Thyroid gland (tissue), 4 donors: ENCODE measurements at regions not wholly inside any gene's neighbourhood (a gene's known extent, or its start where the extent isn't known, plus 50 kb on each side); places are given as distances from the start of the nearest gene placed in this dataset.

Source experiments
- DNase-seq, 2 donors: peaks; one replicate each; pipeline ENCODE4 v3.0.0-alpha.2; 2019
- H3K27ac ChIP-seq, 3 donors: fragments of 200-600 bp; sonication (generic); 1 replicate in 2 of 3; 2 replicates in 1 of 3; pipeline ENCODE4 v1.5.1; 2016 to 2019; ENCODE audit warnings: mild to moderate bottlenecking in 1 of 3, moderate library complexity in 1 of 3
- H3K27me3 ChIP-seq: fragments of 200-600 bp; sonication (generic); one replicate; pipeline ENCODE4 v1.5.1; 2019
- H3K36me3 ChIP-seq, 2 donors: fragments of 200-600 bp; sonication (generic); one replicate each; pipeline ENCODE4 v1.5.1; 2016 to 2019
- H3K4me1 ChIP-seq, 2 donors: fragments of 200-600 bp; sonication (generic); one replicate each; pipeline ENCODE4 v1.5.1; 2017 to 2019
- H3K4me3 ChIP-seq, 3 donors: fragments of 200-600 bp; sonication (generic); replicated peaks in 1 of 3; 1 replicate in 2 of 3; 2 replicates in 1 of 3; pipeline ENCODE4 v1.5.1; 2016; ENCODE audit warnings: mild to moderate bottlenecking in 1 of 3
- H3K9me3 ChIP-seq: fragments of 200-600 bp; sonication (generic); one replicate; pipeline ENCODE4 v1.5.1; 2017
- CTCF ChIP-seq, 6 experiments: fragments of 200-600 bp in 3 of 6; fragments of 450-650 bp in 3 of 6; sonication (generic) in 3 of 6; IDR thresholded peaks; one replicate each; pipeline ENCODE4 v1.5.1; 2016 to 2019; ENCODE audit warnings: antibody characterized with exemption in 6 of 6, mild to moderate bottlenecking in 2 of 6, inconsistent platforms in 1 of 6, moderate library complexity in 1 of 6
- POLR2A ChIP-seq, 2 donors: fragments of 450-650 bp; IDR thresholded peaks; one replicate each; pipeline ENCODE4 v1.6.1; 2017; ENCODE audit warnings: antibody characterized with exemption in 2 of 2, mild to moderate bottlenecking in 2 of 2, moderate library complexity in 1 of 2
- WGBS, 2 donors: methylation state at CpG; one replicate each; pipeline ENCODE4 v1.1.5; 2017; 5-methylcytosine and 5-hydroxymethylcytosine counted together
- intact Hi-C: fragments of 100-400 bp; cut with DNase I; formaldehyde crosslinking; loops from one replicate; pipeline ENCODE4 v1.15.1; 2023

DNA sequence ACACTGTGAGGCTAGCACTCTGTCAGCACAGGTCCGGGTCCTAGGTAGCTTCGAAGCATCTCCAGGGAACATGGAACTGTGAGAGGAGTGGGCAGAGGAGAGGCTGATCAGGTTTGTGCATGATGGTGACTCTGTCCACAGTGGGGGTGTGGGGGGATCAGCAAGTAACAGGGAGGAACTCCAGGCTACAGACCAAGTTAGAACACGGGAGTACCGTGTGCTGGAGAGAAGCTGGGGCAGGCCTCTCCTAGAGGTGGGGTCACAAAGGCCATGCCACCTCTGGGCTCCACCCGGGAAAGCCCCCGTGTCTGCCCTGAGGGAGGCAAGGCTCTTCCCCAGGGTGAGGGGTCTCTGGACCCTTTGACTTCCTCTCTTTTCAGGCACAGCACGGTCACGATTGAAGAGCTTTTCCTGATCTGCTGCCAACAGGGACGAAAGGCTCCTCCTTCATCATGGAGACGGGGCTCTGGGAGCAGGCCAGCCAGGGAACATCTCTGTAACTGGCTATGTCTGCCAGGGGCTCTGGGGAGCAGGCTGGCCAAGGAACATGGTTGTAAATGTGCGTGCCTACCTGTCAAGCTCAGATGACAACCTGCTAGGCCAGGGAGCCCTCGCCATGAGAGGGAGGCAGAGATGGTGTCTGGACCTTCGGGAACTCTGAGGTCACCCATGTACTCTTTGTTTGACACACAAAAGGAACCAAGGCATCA lies 1476.1 kb downstream of the BRD1 start:
- WGBS, 2 donors: 61 to 69% methylated on average over 13 of the region's 13 CpGs
- Histone ChIP-seq H3K4me1 (no peaks in the 10 kb centered on the region), H3K27ac (no peak overlapping the region), H3K9me3 (no peaks in the 10 kb centered on the region), H3K27me3 (no peaks in the 10 kb centered on the region), H3K36me3 (no peaks in the 10 kb centered on the region), H3K4me3 (no peak overlapping the region)
- TF ChIP-seq POLR2A (IDR thresholded peaks at IDR 0.05): no peak
- intact Hi-C loops: no loop called here
- no peak for DNase-seq

DNA sequence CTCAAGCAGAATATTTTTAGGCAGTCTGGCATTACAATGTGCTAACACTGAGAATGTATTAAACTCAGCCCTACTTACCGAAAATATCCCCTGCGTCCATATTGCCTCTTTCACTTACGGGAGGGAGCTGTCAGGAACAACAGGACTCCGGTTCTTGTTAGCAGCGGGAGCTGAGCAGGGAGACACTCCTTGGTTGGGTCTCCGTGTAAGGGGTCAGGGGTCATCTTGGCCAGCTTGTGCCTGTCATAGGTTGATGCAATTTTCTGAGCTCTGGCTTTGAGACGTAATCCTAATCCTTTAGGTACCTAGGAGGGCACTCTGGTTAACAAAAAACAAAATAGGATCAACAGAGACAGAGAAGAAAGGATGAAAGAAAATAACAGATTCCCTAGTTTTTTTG lies 1477.2 kb downstream of the BRD1 start:
- DNase-seq: no peak
- H3K27ac ChIP-seq: no peak overlapping the region
- H3K27me3 ChIP-seq: no peaks in the 10 kb centered on the region
- H3K9me3 ChIP-seq: no peaks in the 10 kb centered on the region
- WGBS, 2 donors: 47 to 54% methylated on average over 7 of the region's 7 CpGs
- no peaks in the 10 kb centered on the region for H3K36me3 ChIP-seq
- no peaks in the 10 kb centered on the region for H3K4me1 ChIP-seq
- TF ChIP-seq CTCF (IDR thresholded peaks at IDR 0.05) (no peak), POLR2A (IDR thresholded peaks at IDR 0.05) (no peak)
- intact Hi-C loops: no loop called here
- no peak overlapping the region for H3K4me3 ChIP-seq

DNA sequence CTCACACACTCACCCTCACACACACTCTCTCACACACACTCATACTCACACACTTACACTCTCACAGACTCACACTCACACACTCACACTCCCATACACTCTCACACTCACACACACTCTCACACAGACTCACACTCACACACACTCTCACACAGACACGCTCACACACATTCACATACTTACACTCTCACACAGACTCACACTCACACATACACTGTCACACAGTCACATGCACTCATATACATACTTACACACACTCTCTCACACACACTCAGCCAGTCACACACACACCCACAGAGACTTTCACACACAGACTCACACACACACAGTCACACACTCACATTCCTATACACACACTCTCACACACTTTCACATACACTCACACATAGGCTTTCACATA lies 1478.8 kb downstream of the BRD1 start:
- Histone ChIP-seq H3K9me3 (no peaks in the 10 kb centered on the region), H3K4me3 (no peak overlapping the region), H3K27ac (no peak overlapping the region), H3K36me3 (no peaks in the 10 kb centered on the region), H3K27me3 (no peaks in the 10 kb centered on the region), H3K4me1 (no peaks in the 10 kb centered on the region)
- intact Hi-C loops: no loop called here
- TF ChIP-seq CTCF (IDR thresholded peaks at IDR 0.05) (no peak), POLR2A (IDR thresholded peaks at IDR 0.05) (no peak)
- WGBS, 2 donors: 82 to 87% methylated on average over 1 of the region's 1 CpG
- DNase-seq: no peak

DNA sequence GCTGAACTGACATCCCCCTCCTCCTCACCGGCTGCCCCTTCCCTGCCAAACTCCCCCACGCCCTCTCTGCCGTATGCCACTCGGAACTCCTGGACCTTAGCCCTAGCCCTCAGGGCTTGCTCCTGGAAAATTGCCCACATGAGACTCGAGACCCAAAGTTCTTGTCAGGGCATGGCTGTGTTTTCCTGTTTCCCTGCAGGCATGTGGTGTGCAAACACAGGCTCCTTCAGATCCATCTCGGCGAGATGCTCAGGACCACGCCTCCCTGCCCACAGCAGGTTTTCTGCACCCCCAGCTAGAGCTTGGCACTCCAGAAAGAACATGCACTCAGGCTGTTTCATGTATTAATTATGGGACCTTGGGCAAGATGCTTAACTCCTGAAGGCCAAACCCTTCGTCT lies 1480.4 kb downstream of the BRD1 start:
- intact Hi-C loops: no loop called here
- Histone ChIP-seq H3K4me3 (no peak overlapping the region), H3K36me3 (no peaks in the 10 kb centered on the region), H3K9me3 (no peaks in the 10 kb centered on the region), H3K4me1 (no peaks in the 10 kb centered on the region), H3K27ac (no peak overlapping the region), H3K27me3 (no peaks in the 10 kb centered on the region)
- no peak for DNase-seq
- 50 to 55% methylated on average over 6 to 9 of the region's 9 CpGs for WGBS, 2 donors
- no peak for TF ChIP-seq POLR2A (IDR thresholded peaks at IDR 0.05)
- no peak for TF ChIP-seq CTCF (IDR thresholded peaks at IDR 0.05)

DNA sequence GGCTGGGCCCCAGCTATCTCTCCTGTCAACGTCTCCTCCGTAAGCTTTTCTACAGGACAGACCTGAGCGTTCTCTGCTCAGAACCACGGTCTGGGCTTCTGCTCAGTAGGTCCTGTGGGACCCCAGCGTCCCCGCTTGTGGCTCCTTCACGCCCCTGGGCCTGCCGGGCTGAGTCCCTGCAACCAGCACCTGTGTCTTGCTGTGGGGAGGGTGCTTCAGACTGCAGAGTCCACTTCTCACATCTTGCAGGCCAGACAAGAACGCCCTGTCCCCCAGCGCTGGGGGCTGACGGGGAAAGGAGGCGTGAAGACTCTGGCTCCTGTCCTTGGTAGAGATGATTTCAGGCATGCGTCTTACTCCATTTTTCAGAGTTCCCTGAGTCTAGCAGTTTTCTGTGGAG lies 1480.8 kb downstream of the BRD1 start:
- Histone ChIP-seq H3K36me3 (no peaks in the 10 kb centered on the region), H3K4me1 (no peaks in the 10 kb centered on the region), H3K9me3 (no peaks in the 10 kb centered on the region), H3K4me3 (no peak overlapping the region), H3K27ac (no peak overlapping the region), H3K27me3 (no peaks in the 10 kb centered on the region)
- WGBS, 2 donors: 65 to 83% methylated on average over 12 of the region's 13 CpGs
- TF ChIP-seq CTCF (IDR thresholded peaks at IDR 0.05) (no peak), POLR2A (IDR thresholded peaks at IDR 0.05) (no peak)
- DNase-seq: no peak
- intact Hi-C loops: no loop called here
